OCI-M1 (cell line): ENCODE measurements at regions not wholly inside any gene's neighbourhood (a gene's known extent, or its start where the extent isn't known, plus 50 kb on each side); places are given as distances from the start of the nearest gene placed in this dataset.

Experiments used
- DNase-seq: peaks from one replicate; lab custom pipeline; 2025; lab: John Stamatoyannopoulos, UW

DNA sequence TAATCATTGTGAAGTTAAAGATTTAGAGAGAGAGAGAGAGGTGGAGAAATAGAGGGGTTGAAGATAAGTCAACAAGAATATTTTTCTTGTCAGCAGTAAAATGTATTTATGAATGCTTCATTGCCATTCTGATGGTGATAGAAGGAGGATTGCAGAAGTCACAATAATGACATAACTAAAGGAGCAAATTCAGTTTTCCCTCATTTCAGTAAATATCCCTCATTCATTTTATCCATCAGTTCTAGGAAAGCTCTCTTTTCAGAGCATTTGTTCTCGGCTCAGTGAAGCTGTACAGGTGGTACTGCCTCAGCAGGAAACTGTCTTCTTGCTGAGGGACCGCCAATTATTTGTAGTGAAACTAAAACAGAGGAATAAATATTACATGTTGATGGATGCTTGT lies 681.4 kb downstream of the CETN3 start:
- DNase-seq = no peak

DNA sequence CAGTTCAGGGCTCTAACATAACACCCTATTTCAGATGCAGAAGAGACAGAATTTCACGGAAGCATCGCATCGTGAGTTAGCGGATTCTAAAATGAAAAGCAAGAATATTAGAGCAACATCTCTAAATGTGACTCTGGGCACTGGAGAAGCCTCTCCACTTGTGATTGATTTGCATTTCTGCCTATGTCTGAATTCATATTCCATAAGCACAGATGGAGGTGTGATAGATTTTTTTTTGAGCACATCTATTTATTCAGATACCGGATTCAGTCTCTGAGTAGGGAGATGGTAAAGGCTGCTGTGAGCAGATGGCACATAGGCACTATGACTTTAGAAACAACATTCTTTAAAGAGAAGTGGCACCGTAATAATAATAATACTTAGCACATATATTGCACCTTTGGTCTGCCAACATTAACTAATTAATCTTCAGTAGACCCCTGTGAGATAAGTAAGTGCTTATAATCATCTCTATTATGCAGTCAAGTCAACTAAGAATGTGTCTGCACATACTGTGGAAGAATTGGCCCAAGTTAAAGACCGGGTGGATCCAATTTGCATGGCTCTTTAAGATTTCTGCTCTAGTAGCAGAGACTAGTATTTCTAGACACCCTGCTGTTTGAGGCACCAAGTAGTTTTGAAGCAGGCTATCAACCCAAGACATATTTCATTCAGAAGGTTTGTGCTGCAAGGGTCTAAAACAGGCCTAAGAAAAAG lies 685.0 kb downstream of the CETN3 start:
- DNase-seq = no peak

DNA sequence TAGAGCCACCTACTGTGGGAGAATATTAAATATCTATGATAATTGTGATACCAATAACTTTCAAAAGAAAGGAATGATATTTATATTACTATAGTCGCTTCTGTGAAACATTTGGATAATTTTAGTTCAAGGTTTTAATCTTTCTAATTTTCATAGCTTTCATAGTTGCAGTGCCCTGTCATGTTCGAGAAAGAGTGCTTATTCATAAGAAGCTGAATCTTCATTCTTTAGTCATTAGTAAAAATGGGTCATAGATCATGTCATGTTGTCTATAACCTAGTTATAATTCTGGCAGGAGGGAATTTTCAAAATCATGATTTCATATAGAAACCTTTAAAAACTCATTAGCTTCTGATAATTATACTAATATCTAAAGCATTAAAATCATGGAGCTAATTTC lies 685.6 kb downstream of the CETN3 start:
- no peak for DNase-seq

DNA sequence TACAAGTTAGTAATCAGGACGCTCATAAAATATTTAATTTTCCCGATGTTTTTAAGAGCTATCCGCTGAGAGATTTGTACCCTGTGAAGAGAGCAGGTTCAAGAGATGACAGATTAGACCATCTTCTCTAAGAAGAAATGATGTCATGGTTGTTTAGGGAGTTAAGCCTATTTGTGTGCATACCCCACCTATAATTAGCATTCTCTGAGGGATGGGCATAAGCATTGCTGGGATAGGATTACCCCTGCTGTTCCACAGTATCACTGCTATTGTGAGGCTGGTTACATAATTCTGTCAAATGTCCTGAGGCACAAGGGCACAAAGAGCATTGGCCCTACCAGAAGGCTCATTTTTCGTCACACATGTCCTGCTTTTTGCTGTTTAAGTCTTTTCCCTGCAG lies 687.0 kb downstream of the CETN3 start:
- no peak for DNase-seq

DNA sequence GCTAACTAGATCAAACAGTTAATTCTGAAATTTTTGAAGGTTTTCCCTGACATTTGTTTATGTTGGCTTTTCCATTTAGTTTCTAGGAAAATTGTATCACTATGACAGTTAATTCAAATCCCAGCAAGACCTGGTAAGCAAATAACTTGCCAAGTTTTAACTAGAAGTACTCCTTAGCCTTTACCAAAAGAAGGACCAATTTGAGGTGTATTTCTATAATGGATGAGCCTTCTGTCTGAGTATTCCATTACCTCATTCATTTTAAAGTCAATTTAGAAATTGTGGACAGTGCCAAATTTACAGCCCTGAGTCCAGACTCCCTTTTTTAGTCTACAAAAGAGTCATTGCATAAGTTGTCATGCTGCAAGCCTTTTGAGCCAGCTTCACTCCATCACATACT lies 687.6 kb downstream of the CETN3 start:
- no peak for DNase-seq

DNA sequence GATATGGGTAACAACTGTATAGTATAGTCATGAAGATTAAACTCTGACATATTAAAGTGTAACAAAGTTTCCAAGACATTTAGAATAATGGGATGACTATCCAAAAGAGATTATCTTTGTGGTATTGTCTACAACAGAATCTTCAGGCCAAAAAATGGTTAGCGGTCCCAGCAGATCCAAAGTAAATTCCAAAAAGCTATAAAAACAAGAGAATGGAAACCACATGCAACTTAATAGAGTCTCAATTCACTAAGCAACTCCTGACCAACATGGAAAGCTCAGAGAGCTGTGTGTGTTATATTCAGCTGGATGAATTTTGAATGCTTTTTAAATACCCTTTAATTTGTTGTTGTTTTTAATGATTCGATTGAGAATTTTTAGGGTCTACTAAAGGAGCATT lies 688.2 kb downstream of the CETN3 start:
- no peak for DNase-seq

DNA sequence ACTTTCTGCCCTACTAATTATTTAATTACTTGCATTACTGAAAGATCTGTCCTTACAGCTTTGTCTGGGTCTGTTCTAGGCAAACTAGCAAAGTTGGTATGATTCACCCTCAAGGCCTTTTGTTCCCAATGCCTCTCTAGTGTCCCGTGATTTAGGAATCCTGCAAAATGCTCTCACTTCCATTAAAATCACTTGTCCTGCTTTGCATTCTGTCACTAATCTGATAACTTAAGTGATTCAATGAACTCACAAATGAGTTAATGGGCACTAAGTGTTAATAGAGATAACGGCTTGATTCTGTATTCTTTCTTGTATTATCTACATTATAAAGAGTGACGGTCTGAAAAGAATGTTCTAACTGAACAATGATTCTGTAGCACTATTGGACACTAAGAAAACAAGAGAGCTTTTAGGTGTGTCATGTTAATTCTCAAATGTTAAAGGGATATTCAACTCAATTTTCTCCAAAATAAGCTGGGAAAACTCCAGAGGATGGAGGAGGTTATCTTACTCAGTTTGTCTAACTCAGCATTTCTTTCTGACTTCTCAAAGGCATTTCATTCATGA lies 697.3 kb downstream of the CETN3 start:
- no peak for DNase-seq

DNA sequence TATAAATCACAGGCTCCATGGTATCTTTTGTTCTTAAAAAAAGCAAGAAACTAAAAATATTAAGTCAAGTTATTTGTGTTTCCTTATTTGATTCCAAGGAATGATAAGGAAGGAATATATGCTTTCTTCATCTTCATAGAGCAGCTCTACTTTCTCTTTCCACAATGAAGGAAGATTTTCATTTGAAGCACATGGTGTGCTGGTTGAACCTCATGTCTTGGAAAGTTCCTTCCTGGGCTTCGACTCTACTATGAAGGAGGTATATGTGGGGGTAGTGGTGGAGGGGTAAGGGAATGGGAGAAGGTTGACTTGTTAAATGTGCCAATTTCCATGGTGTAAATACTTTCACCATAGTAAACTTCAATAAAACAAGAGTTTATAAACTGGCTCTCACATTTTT lies 698.0 kb downstream of the CETN3 start:
- DNase-seq = no peak

- no peak for DNase-seq
Measured at GRCh38 chr5:89710006-89710405, 699.5 kb downstream of the CETN3 start.

GRCh38 chr5:89707891-89708290 lies 701.7 kb downstream of the CETN3 start:
- DNase-seq = peak; percentile 73

DNA sequence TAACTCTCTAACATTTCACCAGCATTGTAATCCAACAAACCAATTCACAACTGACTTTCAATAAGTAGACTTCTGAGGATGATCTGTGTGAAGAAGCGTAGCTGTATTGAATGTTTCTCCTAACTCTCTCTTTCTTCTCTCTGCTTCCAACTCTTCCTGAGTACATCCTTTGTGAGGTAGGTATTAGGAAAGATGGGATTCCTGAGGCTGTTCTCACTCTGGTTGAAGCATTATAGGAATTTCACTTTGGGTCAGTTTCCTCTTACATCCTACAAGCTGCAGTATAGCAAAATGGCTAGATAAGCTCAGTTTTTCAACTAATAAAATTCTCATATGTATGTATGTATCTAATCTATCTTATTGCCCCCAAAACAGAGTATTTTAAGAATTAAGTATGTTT lies 702.8 kb downstream of the CETN3 start:
- DNase-seq = no peak

GRCh38 chr5:89703817-89704216 lies 705.7 kb downstream of the CETN3 start:
- DNase-seq = no peak

DNA sequence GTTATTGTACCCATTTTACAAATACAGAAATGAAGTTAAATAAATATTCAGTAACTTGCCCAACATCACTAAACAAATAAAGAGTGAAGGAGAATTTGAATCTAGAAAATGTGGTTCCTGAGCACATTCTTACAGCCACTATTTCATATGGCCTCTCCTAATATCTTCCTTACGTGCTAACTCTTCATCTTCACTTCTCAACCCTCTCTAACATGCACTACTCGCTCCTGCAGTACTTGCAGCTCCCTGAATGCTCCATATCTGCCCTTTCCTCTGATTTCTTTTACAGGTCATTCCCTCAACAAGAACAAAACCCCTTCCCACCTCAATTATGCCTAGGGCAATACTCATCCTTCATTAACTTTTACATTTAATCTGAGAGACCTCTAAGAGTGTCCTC lies 711.5 kb downstream of the CETN3 start:
- DNase-seq = no peak

GRCh38 chr5:89697581-89697980 lies 712.0 kb downstream of the CETN3 start:
- no peak for DNase-seq

GRCh38 chr5:89695371-89695770 lies 714.2 kb downstream of the CETN3 start:
- DNase-seq = no peak

DNA sequence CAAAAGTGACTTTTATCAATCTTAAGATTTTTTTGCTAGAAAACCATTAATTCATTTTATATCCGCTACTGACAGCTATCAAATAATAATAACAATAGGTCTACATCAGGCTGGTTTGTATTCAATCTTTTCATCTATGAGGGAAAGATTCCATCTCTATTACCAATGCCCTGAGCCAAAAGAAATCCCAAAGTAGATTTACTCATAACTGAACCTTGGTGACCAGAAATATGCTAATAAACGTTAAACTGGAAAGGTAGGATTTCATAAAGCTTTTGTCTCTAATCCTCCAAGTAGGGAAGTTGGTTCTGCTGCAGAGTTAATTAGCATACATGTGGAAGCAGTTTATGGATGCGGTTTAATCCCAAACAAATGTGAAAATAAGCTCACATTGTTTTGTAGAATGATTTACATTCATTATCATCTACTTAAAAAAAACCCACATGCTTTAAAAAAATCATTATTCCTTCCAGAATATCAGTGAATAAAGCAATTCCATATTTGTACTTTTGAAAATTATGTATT lies 715.5 kb downstream of the CETN3 start:
- DNase-seq = no peak

DNA sequence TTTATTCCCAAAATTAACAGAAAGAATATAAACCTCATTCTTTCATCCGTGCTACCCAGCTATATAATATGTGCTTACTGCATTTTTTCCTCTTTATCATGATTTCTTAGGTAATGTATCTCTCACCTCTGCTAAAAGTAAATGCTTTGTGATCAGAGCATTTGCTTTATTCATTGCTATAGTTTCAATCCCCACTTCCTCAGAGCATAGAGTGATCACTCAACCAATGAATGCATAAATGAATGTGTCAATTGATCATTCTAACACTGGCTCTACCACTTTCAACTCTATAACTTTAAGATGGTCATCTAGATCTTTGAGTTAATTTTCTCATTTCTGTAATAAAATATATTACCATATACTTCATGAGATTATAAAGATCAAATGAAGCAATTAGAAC lies 719.2 kb downstream of the CETN3 start:
- DNase-seq = no peak

DNA sequence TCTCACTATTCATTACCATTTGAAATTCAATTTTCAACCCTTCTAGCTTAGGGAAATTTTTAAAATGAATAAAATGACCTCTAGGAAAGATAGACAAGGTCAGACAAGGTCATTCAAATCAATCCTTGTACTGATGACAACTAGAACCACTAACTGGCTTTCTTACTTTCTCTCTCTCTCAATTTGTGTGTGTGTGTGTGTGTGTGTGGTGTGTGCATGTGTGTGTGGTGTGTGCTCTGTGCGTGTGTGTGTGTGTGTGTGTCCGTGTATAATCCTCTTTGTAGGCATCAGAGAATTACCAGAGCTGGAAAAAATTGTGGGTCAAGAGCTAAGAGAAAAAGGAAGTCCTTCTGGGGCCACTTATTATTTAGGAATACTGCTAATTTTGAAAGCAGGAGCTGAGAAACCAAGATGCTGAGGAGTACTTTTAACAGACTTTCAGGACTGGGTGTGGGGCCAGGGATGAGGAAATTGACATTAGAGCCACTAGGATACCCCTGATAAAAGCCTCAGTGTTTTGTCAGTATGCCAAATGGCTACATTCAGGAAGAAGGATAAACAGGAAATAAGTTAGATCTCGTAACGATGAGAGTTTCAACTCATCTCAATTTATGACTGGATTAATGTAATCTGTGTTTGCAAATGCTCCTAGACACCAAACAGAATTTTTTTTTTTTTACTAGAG lies 723.3 kb downstream of the CETN3 start:
- DNase-seq = peak; percentile 15

DNA sequence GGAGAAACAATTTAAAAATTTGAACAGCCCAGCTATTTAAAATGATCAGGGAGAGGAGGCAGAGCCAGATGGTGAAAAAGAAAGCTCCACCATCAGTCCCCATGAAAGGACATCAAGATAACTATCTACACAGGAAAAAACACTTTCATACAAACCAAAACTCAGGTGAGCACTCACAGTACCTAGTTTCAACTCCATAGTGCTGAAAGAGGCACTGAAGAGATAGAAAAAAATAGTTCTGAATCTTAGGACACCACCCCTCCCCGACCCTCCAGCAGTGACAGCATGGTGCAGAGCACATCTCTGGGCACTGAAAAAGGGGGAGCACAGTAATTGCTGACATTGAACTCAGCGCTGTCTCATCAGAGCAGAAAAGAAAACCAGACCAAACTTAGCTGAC lies 732.9 kb downstream of the CETN3 start:
- DNase-seq = no peak

GRCh38 chr5:89673019-89673418 lies 736.5 kb downstream of the CETN3 start:
- DNase-seq = no peak

DNA sequence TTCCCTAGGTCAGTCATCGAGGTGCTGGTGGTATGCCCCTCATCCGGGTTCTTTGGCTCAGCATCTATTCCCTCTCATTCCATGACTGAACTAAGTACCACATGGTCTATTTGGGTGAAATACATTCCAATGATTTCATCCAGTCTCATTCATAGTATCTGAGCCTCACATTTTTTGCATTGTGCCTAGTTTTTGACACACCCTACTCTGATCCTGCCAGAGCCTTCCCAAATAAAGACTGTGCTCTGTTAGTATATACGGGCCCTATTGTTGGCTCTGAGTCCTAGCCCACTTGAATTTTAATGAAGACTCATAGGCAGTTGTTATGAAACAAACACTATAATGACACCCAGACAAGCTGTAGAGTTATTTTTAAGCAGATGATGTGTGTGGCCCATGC lies 740.7 kb downstream of the CETN3 start:
- no peak for DNase-seq

- DNase-seq = no peak
Measured at GRCh38 chr5:89662499-89662898, 747.1 kb downstream of the CETN3 start.

DNA sequence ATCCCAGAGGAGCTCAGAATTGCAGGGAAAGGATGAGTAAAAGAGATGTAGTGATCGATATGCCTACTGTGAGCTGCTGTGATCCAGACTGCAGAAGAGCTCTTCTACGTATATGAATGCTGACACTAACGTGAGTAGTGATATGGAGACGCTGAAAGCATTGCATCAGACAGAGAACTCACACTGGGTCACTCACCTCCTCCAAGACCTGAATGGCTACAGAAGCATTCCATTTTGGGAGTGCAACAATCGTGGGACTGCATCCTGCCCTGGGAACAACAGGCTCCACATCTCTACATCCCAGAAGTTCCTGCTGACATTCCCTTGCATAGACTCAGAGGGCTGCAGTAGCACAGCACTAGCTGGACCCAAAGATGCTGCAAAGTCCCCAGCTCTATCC lies 755.9 kb upstream of the MEF2C start:
- DNase-seq = no peak
